VCaP (cell line): ENCODE measurements at regions not wholly inside any gene's neighbourhood (a gene's known extent, or its start where the extent isn't known, plus 50 kb on each side); places are given as distances from the start of the nearest gene placed in this dataset.
"Not testable (repeated sequence)": the region's sequence is repeated elsewhere in the genome, so short reads cannot be mapped to it uniquely, and the experiment has no call there.

Experiments
- H3K27ac ChIP-seq: fragments of 450-650 bp; 2 replicates; pipeline ENCODE4 v1.5.1; 2017
- TF ChIP-seq, protein P1 (sequence below): fragments of 450-650 bp; conservative IDR thresholded peaks from 2 replicates; pipeline ENCODE4 v1.5.1; 2017; ENCODE audit warnings: mild to moderate bottlenecking, moderate library complexity

- TF ChIP-seq, protein P1, sequence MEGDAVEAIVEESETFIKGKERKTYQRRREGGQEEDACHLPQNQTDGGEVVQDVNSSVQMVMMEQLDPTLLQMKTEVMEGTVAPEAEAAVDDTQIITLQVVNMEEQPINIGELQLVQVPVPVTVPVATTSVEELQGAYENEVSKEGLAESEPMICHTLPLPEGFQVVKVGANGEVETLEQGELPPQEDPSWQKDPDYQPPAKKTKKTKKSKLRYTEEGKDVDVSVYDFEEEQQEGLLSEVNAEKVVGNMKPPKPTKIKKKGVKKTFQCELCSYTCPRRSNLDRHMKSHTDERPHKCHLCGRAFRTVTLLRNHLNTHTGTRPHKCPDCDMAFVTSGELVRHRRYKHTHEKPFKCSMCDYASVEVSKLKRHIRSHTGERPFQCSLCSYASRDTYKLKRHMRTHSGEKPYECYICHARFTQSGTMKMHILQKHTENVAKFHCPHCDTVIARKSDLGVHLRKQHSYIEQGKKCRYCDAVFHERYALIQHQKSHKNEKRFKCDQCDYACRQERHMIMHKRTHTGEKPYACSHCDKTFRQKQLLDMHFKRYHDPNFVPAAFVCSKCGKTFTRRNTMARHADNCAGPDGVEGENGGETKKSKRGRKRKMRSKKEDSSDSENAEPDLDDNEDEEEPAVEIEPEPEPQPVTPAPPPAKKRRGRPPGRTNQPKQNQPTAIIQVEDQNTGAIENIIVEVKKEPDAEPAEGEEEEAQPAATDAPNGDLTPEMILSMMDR, result no peak
- no peak overlapping the region for H3K27ac ChIP-seq
Measured at GRCh38 chr13:80527400-80527799, 186.5 kb upstream of the SPRY2 start.

GRCh38 chr13:80524447-80525215 lies 183.7 kb upstream of the SPRY2 start:
- H3K27ac ChIP-seq, result no peak overlapping the region
- TF ChIP-seq, protein P1, result no peak

GRCh38 chr13:80523134-80523533 lies 182.2 kb upstream of the SPRY2 start:
- TF ChIP-seq, protein P1, result no peak
- no peak overlapping the region for H3K27ac ChIP-seq

DNA sequence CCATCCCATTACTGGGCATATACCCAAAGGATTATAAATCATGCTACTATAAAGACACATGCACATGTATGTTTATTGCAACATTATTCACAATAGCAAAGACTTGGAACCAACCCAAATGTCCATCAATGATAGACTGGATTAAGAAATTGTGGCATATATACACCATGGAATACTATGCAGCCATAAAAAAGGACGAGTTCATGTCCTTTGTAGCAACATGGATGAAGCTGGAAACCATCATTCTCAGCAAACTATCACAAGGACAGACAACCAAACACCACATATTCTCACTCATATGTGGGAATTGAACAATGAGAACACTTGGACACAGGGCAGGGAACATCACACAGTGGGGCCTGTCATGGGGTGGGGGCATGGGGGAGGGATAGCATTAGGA lies 181.5 kb upstream of the SPRY2 start:
- not testable (repeated sequence) for H3K27ac ChIP-seq

- TF ChIP-seq, protein P1, result no peak
- no peak overlapping the region for H3K27ac ChIP-seq
Measured at GRCh38 chr13:80516818-80517348, 176.0 kb upstream of the SPRY2 start.

DNA sequence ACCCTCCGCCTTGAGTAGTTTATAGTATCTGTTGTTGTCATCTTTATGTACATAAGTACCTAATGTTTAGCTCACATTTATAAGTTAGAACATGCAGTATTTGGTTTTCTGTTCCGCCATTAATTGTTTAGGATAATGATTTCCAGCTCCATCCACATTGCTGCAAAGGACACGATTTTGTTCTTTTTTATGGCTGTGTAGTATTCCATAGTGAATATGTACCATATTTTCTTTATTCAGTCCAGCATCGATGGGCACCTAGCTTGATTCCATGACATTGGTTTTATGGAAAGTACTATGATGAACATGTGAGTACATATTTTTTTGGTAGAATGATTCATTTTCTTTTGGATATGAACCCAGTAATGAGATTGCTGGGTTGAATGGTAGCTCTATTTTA lies 174.4 kb upstream of the SPRY2 start:
- TF ChIP-seq, protein P1, result no peak
- H3K27ac ChIP-seq, result no peak overlapping the region

- no peak overlapping the region for H3K27ac ChIP-seq
- TF ChIP-seq, protein P1, result no peak
Measured at GRCh38 chr13:80513196-80513595, 172.3 kb upstream of the SPRY2 start.

GRCh38 chr13:80510686-80511085 lies 169.8 kb upstream of the SPRY2 start:
- TF ChIP-seq, protein P1, result no peak
- no peak overlapping the region for H3K27ac ChIP-seq
